ENCODE measurements at regions not wholly inside any gene's neighbourhood (a gene's known extent, or its start where the extent isn't known, plus 50 kb on each side); places are given as distances from the start of the nearest gene placed in this dataset.
"Not testable (repeated sequence)": the region's sequence is repeated elsewhere in the genome, so short reads cannot be mapped to it uniquely, and the experiment has no call there.

DNA sequence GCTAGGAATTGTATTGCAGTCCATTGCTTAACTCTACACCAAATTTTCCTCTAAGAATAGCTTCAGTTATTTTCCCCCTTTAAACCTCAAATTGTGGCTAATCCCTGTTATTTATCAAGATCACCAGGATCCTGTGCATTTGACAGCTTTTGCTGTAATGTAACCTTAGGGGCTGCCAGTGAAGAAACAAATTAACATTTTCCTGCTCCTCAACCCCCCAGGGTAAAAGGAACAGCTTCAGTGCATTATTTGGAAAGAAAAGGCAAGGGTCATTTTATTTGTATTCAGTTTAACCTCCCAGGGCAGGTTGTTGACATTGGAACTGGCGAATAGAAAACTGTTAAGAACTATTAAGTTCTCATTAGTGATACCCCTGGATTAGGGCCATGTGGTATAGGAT lies 57.0 kb downstream of the PCDH20 start:
- DNase-seq = no peak

DNA sequence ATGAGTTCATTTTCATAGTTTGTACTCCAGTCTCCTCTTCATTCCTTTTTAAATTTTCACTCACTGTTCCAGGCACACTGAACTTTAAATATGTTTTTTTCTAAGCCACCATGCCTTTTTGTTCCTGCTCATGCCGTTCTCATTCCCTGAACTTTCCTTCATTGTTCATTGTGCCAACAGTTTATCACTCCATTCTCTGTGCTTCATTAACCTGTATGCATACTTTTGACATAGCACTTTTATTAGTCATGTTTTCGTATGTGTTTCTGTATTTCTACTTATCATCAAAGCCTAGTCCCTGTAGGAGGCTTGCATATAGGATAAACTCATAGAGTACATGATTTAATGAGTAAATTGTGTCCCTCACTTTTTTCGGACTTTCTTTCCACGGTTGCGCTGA lies 65.3 kb downstream of the PCDH20 start:
- DNase-seq = no peak

DNA sequence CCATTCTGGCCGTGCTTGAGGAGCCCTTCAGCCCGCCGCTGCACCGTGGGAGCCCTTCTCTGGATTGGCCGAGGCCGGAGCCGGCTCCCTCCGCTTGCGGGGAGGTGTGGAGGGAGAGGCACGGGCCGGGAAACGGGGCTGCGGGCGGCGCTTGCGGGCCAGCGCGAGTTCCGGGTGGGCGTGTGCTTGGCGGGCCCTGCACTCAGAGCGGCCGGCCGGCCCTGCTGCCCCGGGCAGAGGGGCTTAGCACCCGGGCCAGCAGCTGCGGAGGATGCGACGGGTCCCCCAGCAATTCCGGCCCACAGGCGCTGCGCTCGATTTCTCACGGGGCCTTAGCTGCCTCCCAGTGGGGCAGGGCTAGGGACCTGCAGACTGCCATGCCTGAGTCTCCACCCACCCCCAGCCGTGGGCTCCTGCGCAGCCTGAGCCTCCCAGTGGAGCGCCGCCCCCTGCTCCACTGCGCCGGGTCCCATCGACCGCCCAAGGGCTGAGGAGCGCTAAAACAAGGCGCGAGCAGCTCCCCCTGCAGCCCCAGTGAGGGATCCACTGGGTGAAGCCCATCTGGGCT lies 76.5 kb downstream of the PCDH20 start:
- DNase-seq = no peak

DNA sequence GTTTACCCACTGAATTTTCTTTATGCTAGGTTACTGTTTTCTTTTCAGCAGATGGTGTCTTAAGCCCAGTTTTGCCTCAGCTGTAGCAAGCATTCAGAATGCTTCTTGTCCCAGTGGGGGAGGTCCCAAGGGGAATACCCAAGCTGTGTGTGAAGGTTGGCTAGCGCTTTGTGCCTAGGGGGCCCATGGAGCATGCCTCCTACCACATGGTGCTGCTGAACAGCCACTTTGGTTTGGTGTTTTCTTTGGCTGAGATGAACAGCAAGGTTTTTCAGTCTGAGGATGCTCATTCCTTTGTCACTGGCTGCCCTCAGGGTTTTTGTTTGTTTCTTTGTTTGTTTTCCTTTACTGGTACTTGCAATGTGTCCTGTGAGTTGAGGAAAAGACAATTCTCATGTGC lies 99.0 kb downstream of the PCDH20 start:
- DNase-seq = no peak

DNA sequence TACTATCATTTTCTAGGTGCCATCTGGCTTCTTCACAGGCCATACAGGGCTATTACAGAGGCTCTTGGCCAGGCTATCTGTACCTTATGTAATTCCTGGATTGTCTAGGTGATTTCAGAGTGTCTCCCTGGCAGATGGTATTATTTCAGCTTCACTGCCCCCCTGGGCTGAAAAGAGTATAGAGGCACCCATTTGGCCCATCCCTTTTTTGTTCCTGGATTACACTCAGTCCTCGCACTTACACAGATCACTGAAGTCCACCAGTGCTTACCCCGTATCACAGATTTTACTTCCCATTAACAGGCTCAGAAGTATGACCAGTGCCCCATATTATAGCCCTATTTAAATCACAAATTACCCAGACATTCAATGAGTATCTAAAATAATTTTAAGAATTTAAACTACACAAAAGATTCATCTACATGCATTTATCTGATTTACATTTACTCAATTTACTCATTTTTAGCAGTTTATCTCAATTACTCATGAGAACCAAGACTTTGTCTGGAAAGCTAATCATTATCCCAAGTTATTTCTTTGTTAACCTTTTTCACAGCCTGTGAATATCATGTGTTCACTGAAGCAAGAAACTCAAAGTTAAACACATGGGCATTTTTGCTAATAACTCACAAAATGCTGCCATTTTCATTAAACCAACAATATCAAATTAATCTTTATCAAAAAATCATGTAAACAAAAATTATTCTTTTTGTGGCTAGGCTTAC lies 121.0 kb downstream of the PCDH20 start:
- DNase-seq = no peak

DNA sequence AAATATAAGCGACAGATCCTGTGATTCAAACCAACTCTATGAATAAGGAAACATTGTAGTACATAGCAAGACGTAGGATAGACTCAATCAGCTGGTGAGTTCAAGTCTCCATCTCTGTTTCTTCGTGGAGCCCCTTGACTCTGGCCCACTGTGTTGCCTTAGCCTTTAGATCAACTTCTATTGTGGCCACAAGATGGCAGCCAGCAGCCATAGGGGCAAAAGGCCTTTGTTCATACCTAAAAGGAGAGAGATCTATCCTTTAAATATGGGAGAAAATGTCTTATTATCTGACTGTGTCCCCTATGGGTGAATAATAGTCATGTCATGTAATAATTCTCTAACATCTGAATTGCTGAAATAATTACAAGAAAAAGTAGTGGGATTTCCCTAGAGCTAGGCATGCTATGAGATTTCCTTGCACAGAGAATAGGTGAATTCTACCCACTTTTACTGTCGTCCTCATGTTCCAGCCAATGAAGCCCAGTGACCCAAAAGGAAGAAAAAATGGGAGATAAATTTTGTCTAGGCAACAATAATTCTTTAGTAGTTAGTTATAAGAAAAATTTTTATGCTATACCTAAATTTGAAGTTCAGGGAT lies 129.4 kb downstream of the PCDH20 start:
- no peak for DNase-seq

DNA sequence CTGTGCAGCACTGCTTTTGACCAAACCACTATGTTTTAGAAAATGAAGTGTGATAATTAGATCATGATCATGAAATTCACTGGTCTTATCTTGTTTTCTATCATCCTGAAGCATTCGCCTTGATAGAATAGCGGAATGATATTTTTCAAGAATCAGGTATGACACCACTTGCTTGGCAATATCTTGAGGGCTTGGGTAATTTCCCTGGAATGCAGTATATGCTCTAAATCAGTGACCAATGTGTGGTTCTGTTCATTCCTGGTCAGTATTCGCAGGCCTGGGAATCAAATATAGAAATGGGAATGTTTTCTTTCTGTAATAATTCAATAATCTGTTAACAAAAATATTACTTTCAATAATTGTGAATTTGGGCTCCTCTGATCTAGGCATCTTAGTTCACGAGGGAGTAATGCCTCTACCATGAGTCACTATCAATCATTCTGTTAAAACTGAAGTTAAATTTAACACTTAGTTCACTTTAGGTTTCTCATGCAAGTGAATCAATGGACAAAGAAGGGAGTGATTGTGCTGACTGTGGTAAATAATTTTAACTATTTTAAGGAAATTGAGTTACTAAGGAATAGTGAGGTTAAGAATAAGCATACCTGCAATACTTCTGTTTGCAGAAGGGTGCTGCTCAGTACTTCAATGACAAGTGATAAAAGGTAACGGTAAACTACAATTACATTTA lies 137.9 kb downstream of the PCDH20 start:
- DNase-seq = no peak

DNA sequence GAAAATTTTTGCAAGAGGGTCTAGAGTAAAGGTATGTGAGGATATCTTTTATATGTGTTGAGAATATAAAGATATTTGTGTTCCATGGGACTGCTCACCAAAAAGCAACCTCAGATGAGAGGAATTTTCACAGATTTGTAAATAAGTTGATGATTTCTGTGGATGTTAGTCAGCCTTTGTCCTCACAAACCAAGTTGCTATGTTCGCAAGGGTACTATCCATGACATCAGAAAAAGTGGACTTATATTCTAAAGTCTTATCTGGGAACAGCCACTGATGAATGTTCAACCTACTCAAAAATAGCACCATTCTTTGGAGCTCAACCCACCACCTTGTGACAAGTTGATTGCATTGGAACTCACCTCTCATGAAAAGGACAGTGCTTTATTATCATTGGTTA lies 138.6 kb downstream of the PCDH20 start:
- no peak for DNase-seq

DNA sequence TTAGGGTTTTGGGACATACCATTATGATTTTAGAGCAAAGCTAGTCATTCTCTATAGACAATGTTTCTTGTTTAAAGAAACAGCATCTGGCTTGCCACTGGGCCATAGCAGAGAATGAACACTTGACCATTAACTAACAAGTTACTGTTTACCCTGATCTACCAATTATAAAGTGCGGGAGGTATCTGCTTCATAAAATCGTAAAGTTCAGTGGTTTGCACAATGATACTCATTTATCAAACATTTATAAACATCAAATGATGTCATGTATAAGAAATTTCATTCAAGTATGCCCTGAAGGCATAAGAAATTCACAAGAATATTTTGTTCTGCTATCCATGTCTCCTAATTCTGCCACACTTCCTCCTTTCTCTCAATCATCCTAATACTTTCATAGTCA lies 139.2 kb downstream of the PCDH20 start:
- no peak for DNase-seq

DNA sequence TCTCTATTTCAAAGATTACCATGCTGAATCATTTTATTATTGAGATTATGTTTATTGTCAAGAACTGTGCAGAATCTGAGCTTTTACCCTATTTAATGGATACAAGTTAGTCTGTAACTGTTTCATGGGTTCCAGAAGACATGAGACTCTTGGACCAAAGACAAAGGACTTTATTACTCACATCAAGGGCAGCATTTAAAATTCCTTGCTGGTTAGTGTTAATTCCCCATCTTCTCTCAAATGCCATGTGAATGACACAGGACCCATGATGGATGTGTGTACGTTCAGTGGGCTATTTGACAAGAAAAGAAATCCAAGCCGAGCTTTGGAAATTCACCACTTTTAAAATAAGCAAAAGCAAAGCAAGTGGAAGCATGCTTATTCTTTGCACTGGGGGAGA lies 139.9 kb downstream of the PCDH20 start:
- DNase-seq = no peak

DNA sequence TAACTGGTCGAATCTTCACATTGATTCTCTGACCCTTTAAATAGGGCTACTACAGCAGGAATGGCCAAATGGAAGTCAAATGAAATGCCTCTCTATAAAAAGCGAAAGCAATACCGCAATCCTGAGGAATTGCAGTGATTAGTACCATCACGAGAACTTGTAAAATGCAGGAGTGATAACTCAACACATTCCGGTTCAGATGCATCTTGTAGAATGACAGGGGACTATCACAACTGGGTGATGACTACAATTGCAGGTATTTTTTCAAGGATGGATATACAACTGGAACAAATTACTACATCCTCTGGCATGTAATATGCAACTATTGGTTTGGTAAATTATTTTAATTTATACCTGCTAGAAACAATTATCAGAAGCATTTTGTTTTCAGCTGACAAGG lies 140.4 kb downstream of the PCDH20 start:
- DNase-seq = no peak

DNA sequence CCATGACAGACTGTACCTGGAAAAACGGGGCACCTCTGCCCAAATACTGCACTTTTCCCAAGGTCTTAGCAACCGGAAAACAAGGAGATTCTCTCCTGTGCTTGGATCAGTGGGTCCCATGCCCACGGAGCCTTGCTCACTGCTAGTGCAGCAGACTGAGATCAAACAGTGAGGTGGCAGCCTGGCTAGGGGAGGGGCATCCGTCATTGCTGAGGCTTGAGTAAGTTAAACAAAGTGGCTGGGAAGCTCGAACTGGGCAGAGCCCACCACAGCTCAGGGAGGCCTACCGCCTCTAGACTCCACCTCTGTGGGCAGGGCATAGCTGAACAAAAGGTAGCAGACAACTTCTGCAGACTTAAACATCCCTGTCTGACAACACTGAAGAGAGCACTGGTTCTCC lies 148.8 kb downstream of the PCDH20 start:
- not testable (repeated sequence) for DNase-seq

DNA sequence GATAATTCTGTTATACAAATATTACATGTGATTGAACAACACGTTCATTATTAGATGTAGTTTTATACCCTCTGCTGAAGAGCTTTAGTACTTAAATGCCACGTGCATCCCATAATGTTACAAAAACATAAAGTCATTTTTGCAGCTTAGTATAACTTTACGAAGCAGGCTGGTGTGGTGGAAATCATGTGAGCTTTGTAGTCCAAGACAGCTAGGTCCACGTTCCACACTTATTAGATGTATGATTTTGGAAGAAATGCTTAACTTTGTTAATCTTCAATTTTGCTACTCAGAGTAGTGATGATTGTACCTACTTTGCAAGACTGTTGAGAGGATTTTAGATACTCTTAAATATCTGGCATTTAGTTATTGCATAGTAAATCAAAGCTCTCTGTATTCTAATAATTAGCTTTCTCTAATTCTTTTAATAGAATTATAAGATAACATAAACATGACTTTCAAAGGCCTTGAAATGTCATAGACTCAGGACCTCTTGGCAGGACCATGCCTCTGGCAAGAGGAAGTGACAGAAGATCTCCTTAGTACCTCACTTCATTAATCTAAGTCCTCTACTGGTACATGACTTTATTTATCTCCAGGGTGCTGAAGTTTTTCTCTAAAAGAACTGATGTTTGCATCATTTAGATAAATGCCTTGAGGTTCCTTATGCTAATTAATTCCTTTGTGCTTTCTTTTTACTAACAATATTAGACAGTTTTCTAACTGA lies 153.7 kb downstream of the PCDH20 start:
- DNase-seq = no peak

DNA sequence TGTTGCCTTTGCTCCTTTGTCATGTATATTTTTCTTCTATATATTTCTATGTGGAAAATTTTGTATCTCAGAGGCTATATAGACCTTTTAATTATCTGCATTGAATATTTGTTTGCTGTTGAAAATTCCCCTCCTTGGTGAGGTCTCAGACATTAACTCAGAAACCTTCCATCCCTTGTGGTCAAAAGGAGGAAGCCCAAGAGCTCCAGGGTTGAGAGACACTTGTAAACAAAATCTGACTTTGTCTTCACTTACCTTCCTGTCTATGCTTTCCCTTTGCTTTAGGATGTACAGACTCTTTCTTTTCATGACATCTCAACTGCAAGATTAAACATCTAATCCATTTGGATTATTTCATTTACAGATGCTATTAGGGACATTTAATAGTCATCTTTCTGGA lies 157.5 kb downstream of the PCDH20 start:
- DNase-seq = no peak

DNA sequence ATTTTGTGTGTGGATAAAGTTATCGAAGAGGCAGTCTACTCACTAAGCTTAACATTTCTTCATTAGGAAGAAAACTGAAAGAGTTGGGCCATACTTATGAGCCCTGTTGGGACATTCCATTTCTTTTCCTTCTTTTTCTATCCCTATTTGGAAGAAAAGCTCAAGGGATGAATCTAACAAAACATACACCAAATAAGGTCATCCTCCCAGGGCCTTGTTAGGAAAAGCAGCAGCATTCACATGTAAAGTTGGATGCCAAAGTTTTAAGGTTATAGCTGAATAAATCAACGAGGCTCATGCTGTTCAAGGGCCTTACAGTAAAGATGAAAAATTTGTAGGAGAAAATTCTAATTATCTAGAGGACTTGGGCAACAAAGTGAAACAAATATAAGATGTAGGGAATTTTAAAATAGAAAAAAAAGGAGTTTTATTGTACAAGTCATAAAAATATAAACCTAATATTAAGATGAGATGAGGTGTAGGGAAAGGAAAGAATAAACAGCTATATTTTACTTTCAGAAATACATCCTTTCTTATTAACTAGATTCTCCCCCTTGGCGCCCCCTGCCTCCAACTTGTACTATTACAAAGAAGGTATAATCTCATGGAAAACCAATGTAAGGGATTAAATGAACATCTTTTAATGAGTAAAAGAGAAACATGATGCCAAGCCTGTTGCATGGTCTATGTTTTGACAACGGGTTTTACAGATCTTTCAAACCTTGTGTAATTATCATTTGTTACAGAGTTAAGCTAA lies 160.4 kb downstream of the PCDH20 start:
- no peak for DNase-seq

DNA sequence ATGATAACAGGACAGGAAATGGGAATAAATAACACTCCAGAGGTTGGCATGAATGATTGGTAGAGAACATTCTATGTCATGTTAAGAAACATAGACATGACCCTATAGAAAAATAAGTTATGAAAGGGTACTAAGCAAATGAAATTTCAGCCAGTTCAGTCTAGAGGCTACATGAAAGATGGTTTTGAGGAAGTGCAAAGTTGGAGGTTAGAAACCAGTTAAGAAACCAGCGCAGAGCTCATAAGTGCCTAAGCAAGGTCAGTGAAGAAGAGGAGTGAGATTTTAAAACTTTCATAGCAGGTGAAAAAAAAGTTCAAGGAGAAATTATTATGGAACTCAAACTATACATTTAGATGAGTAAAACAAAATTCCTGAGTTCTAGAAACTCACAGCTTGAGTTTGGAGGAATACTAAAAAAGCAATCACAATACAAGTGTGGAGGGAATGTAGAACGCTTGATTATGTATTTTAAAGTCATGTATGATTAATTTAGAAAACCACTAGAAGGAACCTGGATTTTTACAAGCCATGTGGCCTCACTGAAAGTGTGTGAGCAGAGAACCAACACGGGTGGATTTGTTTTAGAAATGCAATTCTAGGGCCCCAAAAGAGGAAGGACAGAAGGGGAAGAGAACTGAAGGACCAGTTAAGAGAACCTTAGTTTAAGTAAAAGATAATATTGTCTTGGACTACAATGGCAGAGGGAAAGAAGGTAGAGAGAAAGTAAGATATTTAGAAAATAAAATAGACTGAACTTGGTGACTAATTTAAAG lies 162.4 kb downstream of the PCDH20 start:
- DNase-seq = no peak

DNA sequence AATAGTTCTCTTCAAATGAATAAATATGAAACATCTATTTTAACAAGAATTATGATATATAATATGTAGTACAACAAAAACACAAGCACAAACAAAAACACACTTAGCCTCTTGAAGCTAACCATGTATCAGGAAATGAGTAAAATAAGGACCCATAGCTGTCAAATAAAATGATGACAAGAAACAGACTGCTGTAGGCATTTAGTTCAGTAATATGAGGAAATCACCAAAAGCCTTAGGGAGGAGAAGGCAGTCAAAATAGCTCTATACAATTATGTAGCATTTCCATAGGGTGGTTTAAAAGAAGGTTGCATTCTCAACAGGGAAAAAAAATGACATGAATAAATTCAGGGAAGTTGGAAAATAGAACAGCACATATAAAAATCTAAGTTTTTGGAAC lies 163.4 kb downstream of the PCDH20 start:
- DNase-seq = no peak

DNA sequence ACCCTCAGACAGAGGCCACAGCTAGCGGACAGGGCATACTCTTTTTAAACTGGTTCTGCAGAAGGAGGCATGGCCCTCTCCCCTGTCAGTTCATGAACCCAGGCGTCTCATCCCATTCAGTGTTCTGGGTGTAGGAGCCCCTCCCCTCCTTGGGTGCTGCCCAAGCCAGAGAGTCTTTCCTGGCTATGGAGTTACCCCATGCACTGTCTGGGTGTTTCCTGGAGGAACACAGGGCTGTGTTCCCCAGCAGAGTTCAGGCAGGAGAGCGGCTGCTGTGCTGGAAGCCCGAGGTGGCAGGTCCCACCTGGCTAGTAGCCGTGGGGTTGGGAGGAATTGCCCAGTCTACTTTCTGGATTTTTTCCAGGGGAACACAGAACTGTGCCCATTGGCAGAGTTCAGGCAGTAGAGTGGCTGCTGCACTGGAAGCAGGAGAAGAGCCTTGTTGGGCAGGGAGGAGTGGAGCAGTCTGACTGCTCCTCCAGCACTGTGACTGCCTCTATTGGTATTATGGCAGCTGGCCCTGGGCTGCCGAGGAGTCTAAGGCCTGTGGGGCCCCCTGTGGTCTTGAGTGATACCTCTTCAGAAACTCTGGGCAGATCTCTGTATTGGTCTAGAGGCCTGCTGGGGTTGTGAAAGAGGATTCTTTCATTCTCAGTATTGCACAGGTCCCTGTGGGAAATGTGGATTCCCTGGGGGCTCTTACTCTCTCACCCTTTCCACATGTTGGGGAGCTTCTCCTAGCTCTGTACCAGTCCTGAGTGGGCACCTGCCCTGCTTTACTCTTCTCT lies 168.3 kb downstream of the PCDH20 start:
- no peak for DNase-seq

DNA sequence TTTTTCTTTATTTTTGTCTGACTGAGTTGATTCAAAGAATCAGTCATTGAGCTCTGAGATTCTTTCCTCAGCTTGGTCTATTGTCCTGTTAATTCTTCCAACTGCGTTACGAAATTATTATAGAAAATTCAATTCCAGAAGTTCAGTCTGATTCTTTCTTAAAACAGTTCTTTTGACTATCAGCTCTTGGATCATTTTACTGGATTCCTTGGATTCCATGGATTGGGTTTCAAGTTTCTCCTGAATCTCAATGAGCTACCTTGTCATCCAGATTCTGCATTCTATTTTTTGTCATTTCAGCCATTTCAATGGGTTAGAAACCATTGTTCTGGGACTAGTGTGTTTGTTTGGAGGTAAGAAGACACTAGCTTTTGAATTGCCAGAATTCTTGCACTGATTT lies 169.3 kb downstream of the PCDH20 start:
- DNase-seq = no peak

DNA sequence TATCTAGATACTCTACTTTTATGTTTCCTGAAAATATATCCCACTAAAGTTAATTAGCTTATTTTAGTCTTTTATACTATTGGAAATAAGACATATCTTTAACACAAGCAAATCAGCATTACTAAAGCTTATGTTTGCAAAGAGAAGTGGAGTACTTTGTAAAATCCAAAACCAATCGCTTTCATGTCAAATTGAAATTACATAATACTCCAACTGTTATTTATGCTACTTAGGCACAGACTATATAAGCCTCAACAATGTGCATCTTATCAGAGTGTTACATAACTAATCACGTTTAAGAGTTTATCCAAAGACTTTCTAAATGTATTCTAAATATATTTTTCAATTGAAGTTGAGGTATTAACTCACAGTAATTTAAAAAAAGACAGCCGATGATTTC lies 200.0 kb downstream of the PCDH20 start:
- DNase-seq = no peak

DNA sequence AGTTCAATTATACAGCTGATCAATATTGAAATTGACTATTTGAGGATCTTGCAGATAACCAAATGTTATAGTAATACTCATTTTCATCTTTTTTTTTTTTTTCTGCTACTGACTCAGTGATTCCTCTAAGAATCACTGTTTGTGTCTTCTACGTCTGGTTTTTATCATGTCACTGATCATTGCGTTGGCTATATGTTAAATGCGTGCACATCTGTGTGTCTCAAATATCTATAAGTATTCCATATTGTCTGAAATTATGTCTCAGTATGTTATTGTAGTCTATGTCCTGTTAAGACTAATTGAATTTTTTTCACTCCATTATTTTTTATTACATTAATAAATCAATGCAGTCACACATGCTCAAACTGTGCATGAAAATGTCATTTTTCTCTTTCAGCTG lies 200.5 kb downstream of the PCDH20 start:
- no peak for DNase-seq
